GM18868 (cell line): ENCODE measurements at regions not wholly inside any gene's neighbourhood (a gene's known extent, or its start where the extent isn't known, plus 50 kb on each side); places are given as distances from the start of the nearest gene placed in this dataset.
A peak's percentile ranks its signal among the peaks of the same experiment; 100 is the strongest.

ENCODE experiments used
- ATAC-seq: cut with Tn5 transposase; IDR thresholded peaks from one replicate; pipeline ENCODE4 v1.9.1; 2021; ENCODE audit warnings: mild to moderate bottlenecking, moderate library complexity; ENCODE audit not compliant: unreplicated experiment

DNA sequence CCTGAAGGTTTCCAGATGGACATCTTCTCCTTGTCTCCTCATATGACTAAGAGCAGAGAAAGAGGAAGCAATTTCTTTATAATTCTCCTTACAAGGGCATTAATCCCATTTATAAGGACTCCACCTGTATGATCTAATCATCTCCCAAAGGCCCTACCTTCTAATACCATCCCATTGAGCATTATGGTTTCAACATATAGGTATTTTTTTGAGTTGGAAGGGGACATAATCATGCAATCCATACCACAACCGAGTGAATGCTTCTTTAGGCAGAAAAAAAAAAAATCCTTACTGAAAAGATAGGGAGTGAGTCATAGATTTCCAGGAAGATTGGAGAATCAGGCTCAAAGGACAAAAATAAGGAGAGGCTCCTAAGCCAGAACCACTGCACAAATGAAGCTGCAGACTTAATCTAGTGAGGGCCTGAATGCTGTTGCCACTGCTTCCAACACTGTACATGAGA is 312.5 kb upstream of the HS3ST1 start:
- no peak for ATAC-seq

DNA sequence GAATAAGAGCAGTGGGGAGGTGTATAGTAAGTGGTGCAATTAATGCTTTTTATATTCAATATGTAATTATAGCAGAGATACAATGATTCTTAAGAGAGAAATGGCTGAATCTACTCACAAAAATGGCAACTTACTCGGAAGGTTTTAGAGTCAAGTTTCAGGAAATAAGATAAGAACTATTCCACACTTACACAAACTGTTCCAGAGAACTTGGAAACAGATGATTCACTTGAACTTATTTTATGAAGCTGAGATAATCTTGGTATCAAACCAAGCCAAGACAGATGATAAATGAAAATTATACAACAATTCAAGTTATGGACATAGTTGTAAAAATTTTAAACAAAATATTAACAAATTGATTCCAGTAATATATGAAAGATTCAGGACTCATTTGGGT is 311.3 kb upstream of the HS3ST1 start:
- ATAC-seq: no peak

DNA sequence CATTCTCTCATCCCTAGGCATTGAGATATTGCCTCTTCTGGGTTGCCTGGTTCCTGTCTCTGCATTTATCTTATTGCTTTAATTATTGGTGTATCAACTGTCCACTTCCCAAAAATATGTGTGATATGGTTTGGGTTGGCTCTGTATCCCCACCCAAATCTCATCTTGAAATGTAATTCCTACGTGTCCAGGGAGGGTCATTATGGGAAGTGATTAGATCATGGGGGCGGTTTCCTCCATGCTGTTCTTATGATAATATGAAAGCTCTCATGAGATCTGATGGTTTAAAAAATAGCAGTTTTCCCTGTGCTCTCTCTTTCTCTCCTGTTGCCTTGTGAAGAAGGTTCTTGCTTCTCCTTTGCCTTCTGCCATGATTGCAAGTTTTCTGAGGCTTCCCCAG is 308.3 kb upstream of the HS3ST1 start:
- no peak for ATAC-seq

GRCh38 chr4:11735651-11736050 is 307.0 kb upstream of the HS3ST1 start:
- ATAC-seq: no peak

DNA sequence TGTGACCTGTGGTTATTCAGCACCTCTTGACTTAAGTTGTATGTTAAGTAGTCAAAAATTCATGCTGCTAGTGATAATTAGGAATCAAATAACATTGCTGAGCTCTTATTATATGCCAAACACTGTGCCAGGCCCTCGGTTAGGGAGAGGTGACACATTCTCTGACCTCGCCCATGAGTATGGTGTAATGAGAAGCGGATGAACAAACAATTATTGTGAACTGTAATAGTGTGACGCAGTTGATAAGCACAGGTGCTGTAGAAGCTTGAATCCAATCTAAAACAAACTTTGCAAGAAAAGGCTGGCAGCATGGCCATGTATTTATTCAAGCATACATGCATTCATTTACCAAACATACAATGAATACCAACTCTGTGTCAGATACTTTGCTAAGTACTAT is 303.5 kb upstream of the HS3ST1 start:
- ATAC-seq: no peak

- no peak for ATAC-seq
Measured at GRCh38 chr4:11730545-11730944, 301.9 kb upstream of the HS3ST1 start.

GRCh38 chr4:11729548-11729947 is 300.9 kb upstream of the HS3ST1 start:
- no peak for ATAC-seq

GRCh38 chr4:11727903-11728564 is 299.3 kb upstream of the HS3ST1 start:
- ATAC-seq: no peak

DNA sequence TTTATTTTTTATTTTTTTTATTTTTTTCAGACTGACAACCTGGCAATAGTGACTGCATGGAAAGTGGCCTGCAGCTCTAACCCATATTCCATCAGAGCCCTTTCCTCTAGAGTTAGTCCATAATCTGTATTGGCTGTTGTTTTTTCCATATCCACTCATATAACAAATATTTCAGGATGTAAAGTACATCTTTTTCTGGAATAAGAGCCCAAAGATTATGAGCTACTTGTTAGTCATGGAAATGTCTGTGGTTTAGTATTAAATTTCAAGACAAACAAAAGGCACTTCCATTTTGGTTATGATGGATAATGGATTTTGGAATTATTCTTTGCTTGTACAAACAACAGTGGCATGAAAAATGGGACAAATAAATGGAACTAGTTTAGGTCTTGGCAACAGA is 296.0 kb upstream of the HS3ST1 start:
- ATAC-seq: no peak

DNA sequence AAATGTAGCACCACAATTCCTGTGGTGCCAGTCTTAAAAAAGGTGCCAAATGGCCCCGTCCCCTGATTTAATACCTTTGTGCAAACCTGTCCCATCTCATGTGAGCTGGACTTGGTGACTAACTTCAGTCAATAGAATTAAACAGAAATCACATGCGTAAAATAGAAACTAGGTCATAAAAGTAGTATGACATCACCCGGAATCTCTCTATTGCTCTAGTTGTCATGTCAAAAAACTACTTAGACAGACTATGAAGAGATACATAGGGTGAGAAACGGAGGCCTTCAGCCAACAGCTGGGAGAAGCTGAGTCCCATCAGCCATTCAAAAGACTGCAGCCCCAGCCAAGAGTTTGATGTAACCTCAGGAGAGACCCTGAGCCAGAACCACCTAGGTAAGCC is 293.5 kb upstream of the HS3ST1 start:
- no peak for ATAC-seq

DNA sequence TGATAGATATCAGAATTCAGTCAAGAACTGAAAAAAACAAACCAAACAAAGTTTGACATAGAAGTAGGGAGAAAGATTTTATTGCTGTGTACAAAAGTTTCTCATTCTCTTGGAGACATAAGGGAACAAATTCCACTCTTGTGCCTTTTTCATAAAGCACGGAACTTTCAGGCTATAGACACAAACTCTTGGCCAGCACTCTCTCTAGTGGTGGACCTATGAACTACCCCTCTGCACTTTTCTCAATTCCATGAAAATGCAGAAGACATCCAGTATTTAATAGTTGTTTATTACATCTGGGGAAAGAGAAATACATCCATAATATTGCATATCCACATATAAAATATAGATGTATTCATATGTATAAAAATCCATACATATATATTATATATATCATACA is 291.6 kb upstream of the HS3ST1 start:
- peak; percentile 70 for ATAC-seq

- ATAC-seq: no peak
Measured at GRCh38 chr4:11719879-11720278, 291.2 kb upstream of the HS3ST1 start.

- no peak for ATAC-seq
Measured at GRCh38 chr4:11715753-11716521, 287.2 kb upstream of the HS3ST1 start.

DNA sequence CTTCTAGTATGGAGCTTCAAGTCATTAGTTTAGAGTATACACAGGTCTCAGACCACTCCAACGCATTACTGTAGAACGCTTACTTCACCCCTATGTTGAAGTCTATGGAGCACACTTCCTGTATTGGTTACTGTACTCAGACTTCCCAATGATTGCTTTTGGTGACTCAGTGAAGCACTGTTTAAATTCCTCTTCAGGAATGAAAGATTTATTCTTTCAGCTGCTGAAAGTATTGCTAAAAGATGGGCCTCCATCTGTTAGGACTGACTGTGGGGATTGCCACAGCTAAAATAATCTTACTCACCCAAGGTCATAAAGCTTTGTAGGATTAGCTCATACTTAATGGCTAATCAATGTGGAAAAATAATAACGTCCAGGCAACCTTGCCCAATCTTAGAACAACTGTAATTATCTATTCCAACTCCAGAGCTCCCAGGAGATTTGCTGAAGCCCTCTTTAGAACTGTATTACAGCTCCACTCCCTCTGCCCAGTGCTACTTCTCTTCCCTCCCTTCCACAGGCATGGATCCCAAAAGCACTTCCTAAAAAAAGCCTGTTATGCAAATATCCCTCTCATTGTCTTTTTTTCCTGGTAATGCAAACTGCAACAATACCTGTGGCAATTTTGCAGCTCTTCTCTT is 281.9 kb upstream of the HS3ST1 start:
- no peak for ATAC-seq

- ATAC-seq: no peak
Measured at GRCh38 chr4:11704186-11704830, 275.6 kb upstream of the HS3ST1 start.

DNA sequence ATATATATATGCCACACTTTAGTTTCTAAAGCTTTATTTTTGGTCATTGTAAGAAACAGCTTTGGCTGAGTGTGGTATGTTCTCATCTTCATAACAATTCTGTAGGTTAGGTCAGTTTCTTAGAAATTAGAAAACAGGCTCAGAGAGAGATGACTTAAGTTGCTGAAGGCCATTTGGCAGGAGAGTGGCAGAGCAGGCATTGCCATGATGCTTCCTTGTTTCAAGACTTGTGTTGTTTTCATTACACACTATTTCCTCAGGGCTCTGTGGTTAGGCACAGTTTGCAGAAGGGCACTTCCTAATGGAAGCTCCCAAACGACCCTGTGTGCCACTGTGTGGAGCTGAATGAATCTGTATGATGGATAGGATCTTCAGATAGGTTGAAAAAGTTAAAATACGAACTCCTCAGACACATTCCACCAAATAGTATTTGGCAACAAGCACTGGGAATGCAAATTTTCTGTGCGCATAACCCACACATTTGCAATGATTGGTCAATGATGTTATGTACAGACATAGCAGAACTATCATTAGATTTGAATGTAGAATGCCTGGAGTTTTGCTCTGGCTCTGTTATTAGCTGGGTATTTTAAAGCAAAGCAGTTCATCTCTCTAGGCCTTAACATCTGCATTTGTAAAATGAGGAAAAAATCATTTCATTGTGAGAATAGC is 274.3 kb upstream of the HS3ST1 start:
- no peak for ATAC-seq

DNA sequence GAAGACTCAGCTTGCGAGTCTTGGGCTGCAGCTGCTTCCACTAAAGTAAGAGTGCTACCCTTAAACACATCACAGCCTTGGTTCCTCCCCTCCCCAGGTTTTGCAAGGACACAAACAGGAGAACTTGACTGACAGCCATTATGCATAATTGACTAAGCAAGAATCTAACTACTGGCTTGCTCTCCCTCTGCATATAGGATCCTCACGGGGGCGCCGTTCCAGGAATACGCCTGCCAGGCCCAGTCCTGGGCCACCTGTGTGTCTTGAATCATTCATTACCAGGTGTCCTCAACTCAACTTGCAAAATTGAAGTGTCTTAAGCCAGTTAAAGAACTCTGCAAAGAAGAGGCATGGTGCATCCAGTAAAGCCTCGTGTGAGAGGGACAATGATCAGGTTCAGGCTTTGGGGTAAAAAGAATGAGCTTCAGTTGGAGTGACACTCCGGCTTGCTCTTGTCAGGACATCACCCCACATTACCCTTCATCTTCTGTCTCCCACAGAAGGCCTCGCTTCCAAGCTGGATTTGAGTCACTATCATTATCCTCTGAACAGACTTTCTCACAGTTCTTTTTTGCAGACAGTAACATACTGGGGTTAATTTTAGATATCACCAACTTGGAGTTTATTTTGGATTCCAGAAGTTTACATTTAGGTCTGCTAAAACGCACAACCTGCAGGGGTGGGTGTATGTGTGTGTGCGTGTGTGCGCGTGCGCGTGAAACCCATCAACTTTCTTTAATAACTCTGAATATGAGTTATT is 273.5 kb upstream of the HS3ST1 start:
- no peak for ATAC-seq

DNA sequence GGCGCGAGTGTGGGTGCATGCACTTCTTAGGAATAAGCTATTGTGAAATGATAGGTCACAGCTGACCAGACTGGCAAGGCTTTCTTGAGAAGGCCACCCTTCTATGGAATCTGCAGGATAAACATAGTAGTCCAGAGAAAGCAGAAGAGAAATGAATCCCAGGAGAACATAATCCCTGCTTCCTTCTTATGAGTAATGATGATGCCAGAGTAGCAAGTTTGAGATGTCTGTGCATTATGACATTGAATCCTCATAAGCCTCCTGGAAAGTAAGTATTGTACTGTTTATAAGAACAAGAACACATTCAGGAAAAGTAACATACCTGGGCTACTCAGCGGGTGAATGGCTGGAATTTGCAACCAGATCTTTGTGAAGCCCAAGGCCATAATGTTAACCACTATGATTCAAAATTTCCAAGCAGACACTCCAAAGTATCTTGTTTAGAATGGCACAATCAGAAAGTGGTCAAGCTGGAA is 272.1 kb upstream of the HS3ST1 start:
- no peak for ATAC-seq

DNA sequence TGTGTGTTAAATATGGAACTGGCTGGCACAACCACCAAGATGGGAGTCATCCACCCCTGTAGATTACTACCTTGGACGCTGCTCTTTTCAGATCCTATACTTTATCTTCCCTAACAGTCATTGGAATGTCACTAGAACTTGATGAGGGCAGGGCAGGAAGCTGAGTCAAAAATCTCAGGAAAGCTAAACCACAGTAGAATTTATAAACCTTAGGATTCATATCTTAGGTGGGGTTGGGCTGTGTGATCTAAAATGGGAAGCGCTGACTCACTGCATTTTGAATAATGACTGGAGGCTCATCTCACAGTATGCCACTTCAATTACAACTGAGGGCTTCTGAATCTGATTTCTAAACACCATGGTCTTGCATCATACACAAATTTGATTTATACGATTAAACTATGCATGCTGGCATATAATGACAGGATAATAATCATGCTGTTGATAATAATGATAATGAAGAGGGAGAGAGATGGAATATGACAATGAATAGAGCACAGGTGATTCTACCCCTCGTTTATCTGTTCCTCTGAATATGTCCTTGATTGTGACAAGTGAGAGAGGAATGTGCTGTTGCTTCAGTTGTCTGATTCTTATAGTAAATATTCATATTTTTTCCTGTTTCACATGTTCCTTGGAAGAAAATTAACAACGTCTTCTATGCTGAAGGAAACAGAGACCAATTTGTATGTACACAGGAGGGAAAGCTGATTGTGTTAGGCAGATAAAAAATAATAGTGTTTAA is 270.3 kb upstream of the HS3ST1 start:
- ATAC-seq: no peak
